ENCODE measurements at regions not wholly inside any gene's neighbourhood (a gene's known extent, or its start where the extent isn't known, plus 50 kb on each side); places are given as distances from the start of the nearest gene placed in this dataset.

- no peak overlapping the region for H3K27ac Mint-ChIP-seq
- Histone ChIP-seq H3K79me2 (ENCODE audit: low read depth) (no peaks in the 10 kb centered on the region), H3K27me3 (no peaks in the 10 kb centered on the region), H3K4me2 (no peak overlapping the region), H3K27ac (no peak overlapping the region), H3K4me3 (no peak overlapping the region), H3K36me3 (no peaks in the 10 kb centered on the region), H2AFZ (replicated peaks) (no peak overlapping the region), H3F3A (ENCODE audit: low read depth) (no peaks in the 10 kb centered on the region), H3K9me3 (ENCODE audit: low read depth) (no peaks in the 10 kb centered on the region), H3K9ac (no peak overlapping the region), H4K20me1 (ENCODE audit: low read depth) (no peaks in the 10 kb centered on the region), H3K4me1 (peaks cover 8% of the 10 kb centered on the region)
- peaks cover 3% of the 10 kb centered on the region for H3K27me3 Mint-ChIP-seq (ENCODE audit: insufficient read depth, low read depth)
- peaks cover 7% of the 10 kb centered on the region for H3K9me3 Mint-ChIP-seq
- no peaks in the 10 kb centered on the region for H3K36me3 Mint-ChIP-seq
- DNase-seq (ENCODE audit: low spot score), result no peak
- peaks cover 1% of the 10 kb centered on the region for H3K4me1 Mint-ChIP-seq
- TF ChIP-seq EZH2phosphoT487 (IDR thresholded peaks at IDR 0.05), result no peak
- no peak for TF ChIP-seq EZH2 (IDR thresholded peaks at IDR 0.05)
- no peak for TF ChIP-seq CTCF (IDR thresholded peaks at IDR 0.05)
- H3K4me3 Mint-ChIP-seq, result no peak overlapping the region
These were observed 100.2 kb upstream of the PRICKLE1 start for GRCh38 chr12:42689699-42690098.

DNA sequence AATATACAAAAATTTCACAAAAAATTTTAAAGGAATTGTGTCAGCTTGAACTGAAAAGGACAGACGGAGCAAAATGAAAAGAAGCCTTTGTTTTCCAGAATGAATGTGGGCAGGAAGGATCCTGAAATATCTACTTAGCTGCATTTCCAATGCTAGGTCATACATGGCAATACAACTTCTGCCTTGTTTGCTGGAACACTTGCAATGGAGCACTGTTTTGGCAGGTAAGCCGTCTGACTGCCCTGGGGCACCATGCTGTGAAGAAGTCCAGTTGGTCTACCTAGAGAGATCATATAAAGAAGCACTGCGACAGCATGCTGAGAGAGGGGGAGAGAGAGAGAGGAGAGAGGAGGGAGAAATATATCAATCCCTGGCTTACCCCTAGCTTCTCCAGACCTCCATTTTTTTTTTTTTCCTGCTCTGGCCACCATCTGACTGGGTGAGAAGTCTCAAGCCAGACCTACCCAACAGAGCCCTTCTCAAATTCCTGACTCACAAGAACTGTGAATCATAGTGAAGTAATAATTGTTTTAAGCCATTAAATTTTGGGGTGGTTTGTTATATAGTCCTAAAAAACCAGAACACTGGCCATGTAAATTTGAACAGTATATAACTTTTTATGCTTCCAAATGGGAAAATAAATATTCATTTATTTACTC lies 97.1 kb upstream of the PRICKLE1 start:
- DNase-seq (ENCODE audit: low spot score), result no peak
- H3F3A ChIP-seq (ENCODE audit: low read depth), result no peaks in the 10 kb centered on the region
- no peaks in the 10 kb centered on the region for H3K79me2 ChIP-seq (ENCODE audit: low read depth)
- Mint-ChIP-seq H3K4me3 (no peak overlapping the region), H3K27ac (no peak overlapping the region), H3K36me3 (no peaks in the 10 kb centered on the region), H3K4me1 (peaks cover 2% of the 10 kb centered on the region), H3K9me3 (peaks cover 7% of the 10 kb centered on the region), H3K27me3 (ENCODE audit: insufficient read depth, low read depth) (peaks cover 3% of the 10 kb centered on the region)
- H3K36me3 ChIP-seq, result no peaks in the 10 kb centered on the region
- H3K4me1 ChIP-seq, result no peaks in the 10 kb centered on the region
- H3K9me3 ChIP-seq (ENCODE audit: low read depth), result no peaks in the 10 kb centered on the region
- H3K27me3 ChIP-seq, result no peaks in the 10 kb centered on the region
- H3K27ac ChIP-seq, result no peak overlapping the region
- no peak overlapping the region for H3K9ac ChIP-seq
- no peak overlapping the region for H2AFZ ChIP-seq (replicated peaks)
- no peaks in the 10 kb centered on the region for H4K20me1 ChIP-seq (ENCODE audit: low read depth)
- TF ChIP-seq CTCF (IDR thresholded peaks at IDR 0.05) (no peak), EZH2 (IDR thresholded peaks at IDR 0.05) (no peak), EZH2phosphoT487 (IDR thresholded peaks at IDR 0.05) (no peak)
- H3K4me2 ChIP-seq, result no peak overlapping the region
- H3K4me3 ChIP-seq, result no peak overlapping the region

- H3K4me1 ChIP-seq, result no peaks in the 10 kb centered on the region
- peaks cover 7% of the 10 kb centered on the region for H3K9me3 Mint-ChIP-seq
- DNase-seq (ENCODE audit: low spot score), result no peak
- H3F3A ChIP-seq (ENCODE audit: low read depth), result no peaks in the 10 kb centered on the region
- H3K36me3 ChIP-seq, result no peaks in the 10 kb centered on the region
- no peak overlapping the region for H3K4me2 ChIP-seq
- no peak overlapping the region for H3K4me3 Mint-ChIP-seq
- no peak overlapping the region for H3K27ac ChIP-seq
- H4K20me1 ChIP-seq (ENCODE audit: low read depth), result no peaks in the 10 kb centered on the region
- H3K36me3 Mint-ChIP-seq, result no peaks in the 10 kb centered on the region
- H3K4me1 Mint-ChIP-seq, result peaks cover 2% of the 10 kb centered on the region
- H3K27ac Mint-ChIP-seq, result no peak overlapping the region
- H3K79me2 ChIP-seq (ENCODE audit: low read depth), result no peaks in the 10 kb centered on the region
- H2AFZ ChIP-seq (replicated peaks), result no peak overlapping the region
- peaks cover 10% of the 10 kb centered on the region for H3K27me3 Mint-ChIP-seq (ENCODE audit: insufficient read depth, low read depth)
- H3K27me3 ChIP-seq, result no peaks in the 10 kb centered on the region
- TF ChIP-seq EZH2phosphoT487 (IDR thresholded peaks at IDR 0.05), result no peak
- TF ChIP-seq EZH2 (IDR thresholded peaks at IDR 0.05), result no peak
- no peaks in the 10 kb centered on the region for H3K9me3 ChIP-seq (ENCODE audit: low read depth)
- no peak overlapping the region for H3K9ac ChIP-seq
- no peak overlapping the region for H3K4me3 ChIP-seq
These were observed 95.2 kb upstream of the PRICKLE1 start for GRCh38 chr12:42684802-42685071.

GRCh38 chr12:42683933-42684801 lies 94.6 kb upstream of the PRICKLE1 start:
- H3K27ac Mint-ChIP-seq, result no peak overlapping the region
- no peaks in the 10 kb centered on the region for H3F3A ChIP-seq (ENCODE audit: low read depth)
- H3K79me2 ChIP-seq (ENCODE audit: low read depth), result no peaks in the 10 kb centered on the region
- no peaks in the 10 kb centered on the region for H3K36me3 Mint-ChIP-seq
- no peaks in the 10 kb centered on the region for H3K36me3 ChIP-seq
- no peak overlapping the region for H3K4me3 ChIP-seq
- peaks cover 7% of the 10 kb centered on the region for H3K27me3 Mint-ChIP-seq (ENCODE audit: insufficient read depth, low read depth)
- no peak overlapping the region for H3K4me3 Mint-ChIP-seq
- H3K4me1 Mint-ChIP-seq, result peaks cover 2% of the 10 kb centered on the region
- H2AFZ ChIP-seq (replicated peaks), result peak overlapping the region; percentile 23
- no peaks in the 10 kb centered on the region for H3K9me3 ChIP-seq (ENCODE audit: low read depth)
- TF ChIP-seq EZH2phosphoT487 (IDR thresholded peaks at IDR 0.05) (no peak), CTCF (IDR thresholded peaks at IDR 0.05) (no peak), EZH2 (IDR thresholded peaks at IDR 0.05) (no peak)
- DNase-seq (ENCODE audit: low spot score), result no peak
- H3K9ac ChIP-seq, result no peak overlapping the region
- no peak overlapping the region for H3K4me2 ChIP-seq
- no peak overlapping the region for H3K27ac ChIP-seq
- no peaks in the 10 kb centered on the region for H3K4me1 ChIP-seq
- peaks cover 3% of the 10 kb centered on the region for H3K9me3 Mint-ChIP-seq
- H4K20me1 ChIP-seq (ENCODE audit: low read depth), result no peaks in the 10 kb centered on the region
- no peaks in the 10 kb centered on the region for H3K27me3 ChIP-seq
